Smooth muscle cell (in vitro differentiated cells): ENCODE measurements at regions not wholly inside any gene's neighbourhood (a gene's known extent, or its start where the extent isn't known, plus 50 kb on each side); places are given as distances from the start of the nearest gene placed in this dataset.
A peak's percentile ranks its signal among the peaks of the same experiment; 100 is the strongest.

ENCODE experiments used
- DNase-seq: peaks from one replicate; lab custom pipeline; 2025; ENCODE audit not compliant: unreplicated experiment; lab: John Stamatoyannopoulos, UW
- H2AFZ ChIP-seq: fragments of 200-600 bp; sonication (generic); 2 replicates; pipeline ENCODE4 v1.6.0; 2016; ENCODE audit warnings: antibody characterized with exemption, low read depth, mild to moderate bottlenecking
- H3F3A ChIP-seq: fragments of 200-600 bp; sonication (generic); 2 replicates; pipeline ENCODE4 v1.6.0; 2017; ENCODE audit warnings: antibody characterized with exemption, low read depth
- H3K27ac ChIP-seq: fragments of 200-600 bp; sonication (generic); 2 replicates; pipeline ENCODE4 v1.5.1; 2016; ENCODE audit warnings: low read depth, mild to moderate bottlenecking
- H3K27me3 ChIP-seq: fragments of 200-600 bp; sonication (generic); 2 replicates; pipeline ENCODE4 v1.6.1; 2016; ENCODE audit warnings: low read depth, mild to moderate bottlenecking
- H3K36me3 ChIP-seq: fragments of 200-600 bp; sonication (generic); 2 replicates; pipeline ENCODE4 v1.5.1; 2016; ENCODE audit warnings: low read depth
- H3K4me1 ChIP-seq: fragments of 200-600 bp; sonication (generic); 2 replicates; pipeline ENCODE4 v1.5.1; 2016; ENCODE audit warnings: low read depth
- H3K4me2 ChIP-seq: fragments of 200-600 bp; sonication (generic); 2 replicates; pipeline ENCODE4 v1.6.0; 2016; ENCODE audit warnings: mild to moderate bottlenecking
- H3K4me3 ChIP-seq: fragments of 200-600 bp; sonication (generic); 2 replicates; pipeline ENCODE4 v1.5.1; 2016; ENCODE audit warnings: mild to moderate bottlenecking
- H3K79me2 ChIP-seq: fragments of 200-600 bp; sonication (generic); 2 replicates; pipeline ENCODE4 v1.6.0; 2016; ENCODE audit warnings: low read depth, mild to moderate bottlenecking
- H3K9ac ChIP-seq: fragments of 200-600 bp; sonication (generic); 2 replicates; pipeline ENCODE4 v1.6.0; 2016; ENCODE audit warnings: low read depth
- H3K9me3 ChIP-seq: fragments of 200-600 bp; sonication (generic); replicated peaks from 2 replicates; pipeline ENCODE4 v1.5.1; 2016; ENCODE audit warnings: low read depth
- H4K20me1 ChIP-seq: fragments of 200-600 bp; sonication (generic); 2 replicates; pipeline ENCODE4 v1.6.0; 2016; ENCODE audit warnings: low read depth
- CTCF ChIP-seq: fragments of 200-600 bp; sonication (generic); IDR thresholded peaks from 2 replicates; pipeline ENCODE4 v1.5.1; 2017; ENCODE audit warnings: borderline replicate concordance, mild to moderate bottlenecking, antibody characterized with exemption; ENCODE audit not compliant: insufficient read depth, poor library complexity, severe bottlenecking
- WGBS: methylation state at CpG from one replicate; pipeline ENCODE4 v1.1.7; 2016; ENCODE audit warnings: low lambda C conversion rate; 5-methylcytosine and 5-hydroxymethylcytosine counted together

GRCh38 chr10:100670368-100670767 is 75.0 kb upstream of the PAX2 start:
- Histone ChIP-seq H3K36me3 (no peaks in the 10 kb centered on the region), H3K9ac (no peak overlapping the region), H2AFZ (no peak overlapping the region), H3K79me2 (no peaks in the 10 kb centered on the region), H3F3A (no peaks in the 10 kb centered on the region), H4K20me1 (no peaks in the 10 kb centered on the region), H3K27me3 (peaks cover 84% of the 10 kb centered on the region), H3K4me1 (no peaks in the 10 kb centered on the region), H3K4me3 (no peak overlapping the region), H3K27ac (no peak overlapping the region), H3K9me3 (no peaks in the 10 kb centered on the region), H3K4me2 (no peak overlapping the region)
- no peak for DNase-seq
- no peak for TF ChIP-seq CTCF
- 39% methylated on average over 5 of the region's 6 CpGs for WGBS

- H3K27ac ChIP-seq = no peak overlapping the region
- H2AFZ ChIP-seq = no peak overlapping the region
- no peaks in the 10 kb centered on the region for H3K9me3 ChIP-seq
- H3K4me1 ChIP-seq = no peaks in the 10 kb centered on the region
- H3K4me2 ChIP-seq = peak overlapping the region; percentile 73
- peak; percentile 80 for TF ChIP-seq CTCF
- peak overlapping the region; percentile 10 for H3K4me3 ChIP-seq
- DNase-seq = no peak
- H3K27me3 ChIP-seq = peaks cover 88% of the 10 kb centered on the region
- no peaks in the 10 kb centered on the region for H3K79me2 ChIP-seq
- no peaks in the 10 kb centered on the region for H3F3A ChIP-seq
- WGBS = 7% methylated on average over 51 of the region's 54 CpGs
- no peak overlapping the region for H3K9ac ChIP-seq
- H4K20me1 ChIP-seq = no peaks in the 10 kb centered on the region
- H3K36me3 ChIP-seq = no peaks in the 10 kb centered on the region
These were observed 74.4 kb upstream of the PAX2 start for GRCh38 chr10:100670828-100671479.

GRCh38 chr10:100672199-100672598 is 73.2 kb upstream of the PAX2 start:
- no peak overlapping the region for H2AFZ ChIP-seq
- H3K27ac ChIP-seq = no peak overlapping the region
- H3K79me2 ChIP-seq = no peaks in the 10 kb centered on the region
- no peak overlapping the region for H3K4me2 ChIP-seq
- H3K36me3 ChIP-seq = no peaks in the 10 kb centered on the region
- no peaks in the 10 kb centered on the region for H3K9me3 ChIP-seq
- H3K9ac ChIP-seq = no peak overlapping the region
- no peaks in the 10 kb centered on the region for H3K4me1 ChIP-seq
- DNase-seq = no peak
- H4K20me1 ChIP-seq = no peaks in the 10 kb centered on the region
- H3K4me3 ChIP-seq = no peak overlapping the region
- no peak for TF ChIP-seq CTCF
- peaks cover 93% of the 10 kb centered on the region for H3K27me3 ChIP-seq
- WGBS = 93% methylated on average over 3 of the region's 3 CpGs
- no peaks in the 10 kb centered on the region for H3F3A ChIP-seq

GRCh38 chr10:100677290-100677945 is 68.0 kb upstream of the PAX2 start:
- Histone ChIP-seq H3K4me2 (no peak overlapping the region), H3K79me2 (no peaks in the 10 kb centered on the region), H3K36me3 (no peaks in the 10 kb centered on the region), H3K27ac (no peak overlapping the region), H3K9ac (no peak overlapping the region), H4K20me1 (no peaks in the 10 kb centered on the region), H3K4me1 (no peaks in the 10 kb centered on the region), H2AFZ (no peak overlapping the region), H3K4me3 (no peak overlapping the region), H3K27me3 (peaks cover 93% of the 10 kb centered on the region), H3F3A (no peaks in the 10 kb centered on the region), H3K9me3 (no peaks in the 10 kb centered on the region)
- 78% methylated on average over 6 of the region's 6 CpGs for WGBS
- TF ChIP-seq CTCF = no peak
- no peak for DNase-seq
